Thyroid gland (tissue), 4 donors: ENCODE measurements at regions not wholly inside any gene's neighbourhood (a gene's known extent, or its start where the extent isn't known, plus 50 kb on each side); places are given as distances from the start of the nearest gene placed in this dataset.

ENCODE experiments used
- DNase-seq, 2 donors: peaks; one replicate each; pipeline ENCODE4 v3.0.0-alpha.2; 2019
- H3K27ac ChIP-seq, 3 donors: fragments of 200-600 bp; sonication (generic); 1 replicate in 2 of 3; 2 replicates in 1 of 3; pipeline ENCODE4 v1.5.1; 2016 to 2019; ENCODE audit warnings: mild to moderate bottlenecking in 1 of 3, moderate library complexity in 1 of 3
- H3K27me3 ChIP-seq: fragments of 200-600 bp; sonication (generic); one replicate; pipeline ENCODE4 v1.5.1; 2019
- H3K36me3 ChIP-seq, 2 donors: fragments of 200-600 bp; sonication (generic); one replicate each; pipeline ENCODE4 v1.5.1; 2016 to 2019
- H3K4me1 ChIP-seq, 2 donors: fragments of 200-600 bp; sonication (generic); one replicate each; pipeline ENCODE4 v1.5.1; 2017 to 2019
- H3K4me3 ChIP-seq, 3 donors: fragments of 200-600 bp; sonication (generic); replicated peaks in 1 of 3; 1 replicate in 2 of 3; 2 replicates in 1 of 3; pipeline ENCODE4 v1.5.1; 2016; ENCODE audit warnings: mild to moderate bottlenecking in 1 of 3
- H3K9me3 ChIP-seq: fragments of 200-600 bp; sonication (generic); one replicate; pipeline ENCODE4 v1.5.1; 2017
- CTCF ChIP-seq, 6 experiments: fragments of 200-600 bp in 3 of 6; fragments of 450-650 bp in 3 of 6; sonication (generic) in 3 of 6; IDR thresholded peaks; one replicate each; pipeline ENCODE4 v1.5.1; 2016 to 2019; ENCODE audit warnings: antibody characterized with exemption in 6 of 6, mild to moderate bottlenecking in 2 of 6, inconsistent platforms in 1 of 6, moderate library complexity in 1 of 6
- POLR2A ChIP-seq, 2 donors: fragments of 450-650 bp; IDR thresholded peaks; one replicate each; pipeline ENCODE4 v1.6.1; 2017; ENCODE audit warnings: antibody characterized with exemption in 2 of 2, mild to moderate bottlenecking in 2 of 2, moderate library complexity in 1 of 2
- WGBS, 2 donors: methylation state at CpG; one replicate each; pipeline ENCODE4 v1.1.5; 2017; 5-methylcytosine and 5-hydroxymethylcytosine counted together
- intact Hi-C: fragments of 100-400 bp; cut with DNase I; formaldehyde crosslinking; loops from one replicate; pipeline ENCODE4 v1.15.1; 2023

GRCh38 chr3:159159546-159159945, 357.7 kb downstream of the MFSD1 start:
- no peak overlapping the region for H3K27ac ChIP-seq
- intact Hi-C loops: no loop called here

GRCh38 chr3:159163656-159164055, 361.8 kb downstream of the MFSD1 start:
- Histone ChIP-seq H3K27me3 (no peaks in the 10 kb centered on the region), H3K27ac (no peak overlapping the region), H3K4me3 (no peak overlapping the region), H3K36me3 (no peaks in the 10 kb centered on the region), H3K4me1 (no peaks in the 10 kb centered on the region), H3K9me3 (no peaks in the 10 kb centered on the region)
- 82 to 90% methylated on average over 1 of the region's 1 CpG for WGBS, 2 donors
- no peak for DNase-seq
- intact Hi-C loops: no loop called here
- no peak for TF ChIP-seq CTCF (IDR thresholded peaks at IDR 0.05)

More at GRCh38 chr3:159159546-159159945, 357.7 kb downstream of the MFSD1 start:
- Histone ChIP-seq H3K9me3 (no peaks in the 10 kb centered on the region), H3K4me3 (no peak overlapping the region), H3K27me3 (no peaks in the 10 kb centered on the region), H3K36me3 (no peaks in the 10 kb centered on the region), H3K4me1 (no peaks in the 10 kb centered on the region)
- TF ChIP-seq CTCF (IDR thresholded peaks at IDR 0.05) (no peak), POLR2A (IDR thresholded peaks at IDR 0.05) (no peak)
- WGBS, 2 donors: 76 to 86% methylated on average over 2 of the region's 2 CpGs
- no peak for DNase-seq

- no peaks in the 10 kb centered on the region for H3K4me1 ChIP-seq
- H3K36me3 ChIP-seq: no peaks in the 10 kb centered on the region
- TF ChIP-seq POLR2A (IDR thresholded peaks at IDR 0.05): no peak
- no peak for TF ChIP-seq CTCF (IDR thresholded peaks at IDR 0.05)
- DNase-seq: no peak
- intact Hi-C loops: no loop called here
- H3K4me3 ChIP-seq: no peak overlapping the region
- H3K9me3 ChIP-seq: no peaks in the 10 kb centered on the region
- no peaks in the 10 kb centered on the region for H3K27me3 ChIP-seq
- WGBS, 2 donors: 73 to 74% methylated on average over 3 of the region's 3 CpGs
- no peak overlapping the region for H3K27ac ChIP-seq
Observed at GRCh38 chr3:159165961-159166360, 364.1 kb downstream of the MFSD1 start.

- no peaks in the 10 kb centered on the region for H3K4me1 ChIP-seq
- H3K4me3 ChIP-seq: no peak overlapping the region
- DNase-seq: no peak
- intact Hi-C loops: no loop called here
- no peaks in the 10 kb centered on the region for H3K9me3 ChIP-seq
- H3K36me3 ChIP-seq: no peaks in the 10 kb centered on the region
- no peak for TF ChIP-seq CTCF (IDR thresholded peaks at IDR 0.05)
- no peak for TF ChIP-seq POLR2A (IDR thresholded peaks at IDR 0.05)
- H3K27me3 ChIP-seq: no peaks in the 10 kb centered on the region
- no peak overlapping the region for H3K27ac ChIP-seq
- 93 to 94% methylated on average over 2 of the region's 2 CpGs for WGBS, 2 donors
Observed at GRCh38 chr3:159166899-159167586, 365.2 kb downstream of the MFSD1 start.

- WGBS, 2 donors: 93 to 97% methylated on average over 1 of the region's 1 CpG
Observed at GRCh38 chr3:159168788-159169187, 366.9 kb downstream of the MFSD1 start.

More at GRCh38 chr3:159168788-159169187, 366.9 kb downstream of the MFSD1 start:
- intact Hi-C loops: no loop called here
- no peaks in the 10 kb centered on the region for H3K27me3 ChIP-seq
- no peaks in the 10 kb centered on the region for H3K4me1 ChIP-seq
- TF ChIP-seq POLR2A (IDR thresholded peaks at IDR 0.05) (no peak), CTCF (IDR thresholded peaks at IDR 0.05) (no peak)
- H3K4me3 ChIP-seq: no peak overlapping the region
- no peaks in the 10 kb centered on the region for H3K9me3 ChIP-seq
- DNase-seq: no peak
- H3K27ac ChIP-seq: no peak overlapping the region
- H3K36me3 ChIP-seq: no peaks in the 10 kb centered on the region
